ENCODE measurements at regions not wholly inside any gene's neighbourhood (a gene's known extent, or its start where the extent isn't known, plus 50 kb on each side); places are given as distances from the start of the nearest gene placed in this dataset.

- no peak overlapping the region for H3K4me3 Mint-ChIP-seq
- no peak overlapping the region for H3K27ac ChIP-seq (ENCODE audit: low read depth, low read length)
- no peak overlapping the region for H3K27ac Mint-ChIP-seq
- no peaks in the 10 kb centered on the region for H3K36me3 ChIP-seq (ENCODE audit: control insufficient read depth, insufficient read depth, low read length)
- no peak for TF ChIP-seq CTCF (conservative IDR thresholded peaks at IDR 0.05)
- DNase-seq: no peak
- peaks cover 3% of the 10 kb centered on the region for H3K4me1 ChIP-seq (ENCODE audit: control insufficient read depth, insufficient read depth, low read length)
- no peaks in the 10 kb centered on the region for H3K4me1 Mint-ChIP-seq
- peaks cover 3% of the 10 kb centered on the region for H3K9me3 Mint-ChIP-seq
- no peaks in the 10 kb centered on the region for H3K36me3 Mint-ChIP-seq (ENCODE audit: low read depth)
- no peak overlapping the region for H3K9ac ChIP-seq (ENCODE audit: extremely low read depth, low read length, poor library complexity, severe bottlenecking)
- peaks cover 28% of the 10 kb centered on the region for H3K27me3 ChIP-seq (ENCODE audit: control insufficient read depth, insufficient read depth, low read length, poor library complexity, severe bottlenecking)
- H3K27me3 Mint-ChIP-seq (ENCODE audit: insufficient read depth): peaks cover 15% of the 10 kb centered on the region
- no peak overlapping the region for H3K4me3 ChIP-seq (ENCODE audit: low read length)
- no peaks in the 10 kb centered on the region for H3K9me3 ChIP-seq (ENCODE audit: control insufficient read depth, low read length)
Observed at GRCh38 chr7:42445691-42446090, 208.7 kb upstream of the GLI3 start.

GRCh38 chr7:42440951-42441350 lies 203.9 kb upstream of the GLI3 start:
- H3K36me3 ChIP-seq (ENCODE audit: control insufficient read depth, insufficient read depth, low read length): no peaks in the 10 kb centered on the region
- H3K4me3 Mint-ChIP-seq: no peak overlapping the region
- H3K27ac ChIP-seq (ENCODE audit: low read depth, low read length): no peak overlapping the region
- 88 to 92% methylated on average over 3 to 5 of the region's 5 CpGs for WGBS, 2 experiments (ENCODE audit: insufficient coverage in 1 of 2, insufficient read length in 1 of 2)
- H3K4me1 ChIP-seq (ENCODE audit: control insufficient read depth, insufficient read depth, low read length): no peaks in the 10 kb centered on the region
- peaks cover 9% of the 10 kb centered on the region for H3K9me3 Mint-ChIP-seq
- H3K27ac Mint-ChIP-seq: no peak overlapping the region
- no peaks in the 10 kb centered on the region for H3K9me3 ChIP-seq (ENCODE audit: control insufficient read depth, low read length)
- no peaks in the 10 kb centered on the region for H3K4me1 Mint-ChIP-seq
- H3K36me3 Mint-ChIP-seq (ENCODE audit: low read depth): no peaks in the 10 kb centered on the region
- TF ChIP-seq CTCF (conservative IDR thresholded peaks at IDR 0.05): no peak
- H3K27me3 ChIP-seq (ENCODE audit: control insufficient read depth, insufficient read depth, low read length, poor library complexity, severe bottlenecking): no peaks in the 10 kb centered on the region
- H3K4me3 ChIP-seq (ENCODE audit: low read length): no peak overlapping the region
- H3K27me3 Mint-ChIP-seq (ENCODE audit: insufficient read depth): no peaks in the 10 kb centered on the region
- DNase-seq: no peak
- H3K9ac ChIP-seq (ENCODE audit: extremely low read depth, low read length, poor library complexity, severe bottlenecking): no peak overlapping the region

- Histone ChIP-seq H3K27ac (ENCODE audit: low read depth, low read length) (no peak overlapping the region), H3K27me3 (ENCODE audit: control insufficient read depth, insufficient read depth, low read length, poor library complexity, severe bottlenecking) (no peaks in the 10 kb centered on the region), H3K4me3 (ENCODE audit: low read length) (no peak overlapping the region), H3K9me3 (ENCODE audit: control insufficient read depth, low read length) (no peaks in the 10 kb centered on the region), H3K9ac (ENCODE audit: extremely low read depth, low read length, poor library complexity, severe bottlenecking) (no peak overlapping the region), H3K36me3 (ENCODE audit: control insufficient read depth, insufficient read depth, low read length) (no peaks in the 10 kb centered on the region), H3K4me1 (ENCODE audit: control insufficient read depth, insufficient read depth, low read length) (no peaks in the 10 kb centered on the region)
- Mint-ChIP-seq H3K27ac (no peak overlapping the region), H3K4me1 (peaks cover 9% of the 10 kb centered on the region), H3K27me3 (ENCODE audit: insufficient read depth) (no peaks in the 10 kb centered on the region), H3K36me3 (ENCODE audit: low read depth) (no peaks in the 10 kb centered on the region), H3K9me3 (peaks cover 4% of the 10 kb centered on the region), H3K4me3 (no peak overlapping the region)
- TF ChIP-seq CTCF (conservative IDR thresholded peaks at IDR 0.05): no peak
- no peak for DNase-seq
- WGBS, 2 experiments (ENCODE audit: insufficient coverage in 1 of 2, insufficient read length in 1 of 2): 75 to 83% methylated on average over 1 of the region's 1 CpG
Observed at GRCh38 chr7:42432644-42433043, 195.6 kb upstream of the GLI3 start.

All from endodermal cell (in vitro differentiated cells).